ENCODE measurements at regions not wholly inside any gene's neighbourhood (a gene's known extent, or its start where the extent isn't known, plus 50 kb on each side); places are given as distances from the start of the nearest gene placed in this dataset.

DNA sequence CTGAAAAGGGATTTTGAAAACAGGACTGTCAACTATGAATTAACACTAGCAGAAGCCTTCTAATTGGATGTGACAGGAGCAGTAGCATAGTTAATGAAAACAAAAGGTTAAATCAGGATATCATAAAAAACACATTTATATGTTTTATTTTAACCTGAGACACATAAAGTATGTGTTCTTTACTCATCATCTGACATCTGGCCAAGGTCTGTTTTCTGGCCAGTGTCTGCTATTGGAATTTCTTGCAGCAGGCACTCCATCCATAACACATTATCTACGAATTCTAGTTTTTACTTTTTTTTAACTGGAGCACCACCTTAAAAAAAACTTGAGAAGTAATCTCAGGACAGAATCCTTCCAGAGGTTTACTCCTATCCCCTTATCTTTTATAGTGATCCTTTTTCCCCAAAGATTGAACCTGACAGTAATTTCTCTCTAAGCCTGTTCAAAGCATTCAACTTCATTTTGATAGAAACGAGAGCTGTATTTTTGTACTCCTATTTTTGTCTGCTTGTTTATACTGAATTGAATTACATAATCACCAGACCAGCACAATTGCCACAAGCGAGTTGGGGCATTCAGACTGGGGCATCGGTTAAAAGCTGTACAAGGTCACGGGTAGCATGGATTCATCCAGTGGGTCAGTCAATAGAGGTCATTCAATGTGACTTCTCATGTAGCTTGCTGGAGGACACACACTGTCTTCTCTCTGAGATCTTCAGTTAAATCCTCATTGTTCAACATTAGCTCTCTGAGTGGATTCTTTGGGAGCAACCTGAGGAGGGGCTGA, 205.6 kb upstream of the CLINT1 start:
- TF ChIP-seq, protein P1, sequence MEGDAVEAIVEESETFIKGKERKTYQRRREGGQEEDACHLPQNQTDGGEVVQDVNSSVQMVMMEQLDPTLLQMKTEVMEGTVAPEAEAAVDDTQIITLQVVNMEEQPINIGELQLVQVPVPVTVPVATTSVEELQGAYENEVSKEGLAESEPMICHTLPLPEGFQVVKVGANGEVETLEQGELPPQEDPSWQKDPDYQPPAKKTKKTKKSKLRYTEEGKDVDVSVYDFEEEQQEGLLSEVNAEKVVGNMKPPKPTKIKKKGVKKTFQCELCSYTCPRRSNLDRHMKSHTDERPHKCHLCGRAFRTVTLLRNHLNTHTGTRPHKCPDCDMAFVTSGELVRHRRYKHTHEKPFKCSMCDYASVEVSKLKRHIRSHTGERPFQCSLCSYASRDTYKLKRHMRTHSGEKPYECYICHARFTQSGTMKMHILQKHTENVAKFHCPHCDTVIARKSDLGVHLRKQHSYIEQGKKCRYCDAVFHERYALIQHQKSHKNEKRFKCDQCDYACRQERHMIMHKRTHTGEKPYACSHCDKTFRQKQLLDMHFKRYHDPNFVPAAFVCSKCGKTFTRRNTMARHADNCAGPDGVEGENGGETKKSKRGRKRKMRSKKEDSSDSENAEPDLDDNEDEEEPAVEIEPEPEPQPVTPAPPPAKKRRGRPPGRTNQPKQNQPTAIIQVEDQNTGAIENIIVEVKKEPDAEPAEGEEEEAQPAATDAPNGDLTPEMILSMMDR (IDR thresholded peaks at IDR 0.05; ENCODE audit: insufficient read depth, low read length, poor library complexity, severe bottlenecking), result no peak
- no peak for TF ChIP-seq EZH2phosphoT487 (conservative IDR thresholded peaks at IDR 0.05; ENCODE audit: low read length)

Data from SU-DHL-6 (cell line).